Central memory CD8-positive, alpha-beta T cell (primary cell): ENCODE measurements at regions not wholly inside any gene's neighbourhood (a gene's known extent, or its start where the extent isn't known, plus 50 kb on each side); places are given as distances from the start of the nearest gene placed in this dataset.

Experiments
- ATAC-seq: fragments of 150-1000 bp; cut with Tn5 transposase; replicated peaks from 2 replicates; pipeline ENCODE4 v1.10.0; 2022; ENCODE audit warnings: mild to moderate bottlenecking, moderate FRiP score, moderate number of reproducible peaks; ENCODE audit not compliant: poor library complexity, severe bottlenecking; ENCODE audit errors: extremely low read depth
- DNase-seq, 2 donors: peaks; one replicate each; pipeline ENCODE4 v3.0.0; 2021; ENCODE audit warnings: low spot score in 2 of 2
- H3K27ac Mint-ChIP-seq: one replicate; pipeline ENCODE4 v1.8.0; 2022; ENCODE audit warnings: low read depth, mild to moderate bottlenecking, moderate library complexity, mixed read lengths
- H3K27me3 Mint-ChIP-seq: one replicate; pipeline ENCODE4 v1.8.0; 2022; ENCODE audit warnings: mixed read lengths
- H3K36me3 Mint-ChIP-seq: one replicate; pipeline ENCODE4 v1.8.0; 2022; ENCODE audit warnings: mild to moderate bottlenecking, moderate library complexity, mixed read lengths; ENCODE audit not compliant: insufficient read depth
- H3K4me1 Mint-ChIP-seq: one replicate; pipeline ENCODE4 v1.8.0; 2022; ENCODE audit warnings: mixed read lengths
- H3K4me3 Mint-ChIP-seq: one replicate; pipeline ENCODE4 v1.8.0; 2022; ENCODE audit warnings: mild to moderate bottlenecking, moderate library complexity, mixed read lengths
- H3K9me3 Mint-ChIP-seq: one replicate; pipeline ENCODE4 v1.8.0; 2022; ENCODE audit warnings: mixed read lengths

DNA sequence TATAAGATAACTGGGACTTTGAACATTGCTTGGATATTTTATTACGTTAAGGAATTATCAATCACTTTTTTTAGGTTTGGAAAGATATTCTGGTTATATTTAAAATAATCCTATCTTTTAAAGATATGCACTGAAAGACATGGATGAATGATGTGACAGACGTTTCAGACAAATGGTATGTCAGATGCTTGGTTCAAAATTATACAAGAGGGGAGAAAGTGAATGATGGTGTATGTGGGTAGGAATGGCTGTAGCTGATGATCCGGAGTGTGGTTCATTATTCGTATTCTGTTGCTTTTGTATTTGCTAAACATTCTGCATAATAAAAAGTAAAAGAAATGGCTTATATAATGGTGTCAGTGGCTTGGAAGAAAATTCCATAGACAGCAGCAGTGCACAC, 51.0 kb upstream of the SNRPB2 start:
- Mint-ChIP-seq H3K4me3 (no peak overlapping the region), H3K9me3 (no peaks in the 10 kb centered on the region), H3K36me3 (no peaks in the 10 kb centered on the region), H3K27ac (no peak overlapping the region), H3K4me1 (no peaks in the 10 kb centered on the region), H3K27me3 (peaks cover 7% of the 10 kb centered on the region)
- no peak for ATAC-seq
- no peak for DNase-seq

DNA sequence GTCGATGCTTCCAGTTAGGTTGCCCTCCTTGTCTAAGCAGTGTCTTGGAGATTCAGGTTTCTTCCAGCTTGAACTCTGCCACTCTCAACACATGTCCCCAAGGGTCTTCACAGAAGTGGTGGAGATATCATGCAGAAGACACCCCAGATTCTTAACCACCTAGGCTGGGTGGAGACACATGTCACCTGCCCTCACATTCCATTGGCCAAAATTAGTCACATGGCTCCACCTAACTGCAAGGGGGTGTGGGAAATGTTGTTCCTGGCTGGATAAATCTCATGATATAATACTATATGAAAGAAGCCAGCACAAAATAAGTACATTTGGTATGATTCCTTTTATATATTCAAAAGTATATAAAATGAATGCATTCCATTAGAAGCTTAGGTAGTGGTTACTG, 52.9 kb upstream of the SNRPB2 start:
- DNase-seq, result no peak

DNA sequence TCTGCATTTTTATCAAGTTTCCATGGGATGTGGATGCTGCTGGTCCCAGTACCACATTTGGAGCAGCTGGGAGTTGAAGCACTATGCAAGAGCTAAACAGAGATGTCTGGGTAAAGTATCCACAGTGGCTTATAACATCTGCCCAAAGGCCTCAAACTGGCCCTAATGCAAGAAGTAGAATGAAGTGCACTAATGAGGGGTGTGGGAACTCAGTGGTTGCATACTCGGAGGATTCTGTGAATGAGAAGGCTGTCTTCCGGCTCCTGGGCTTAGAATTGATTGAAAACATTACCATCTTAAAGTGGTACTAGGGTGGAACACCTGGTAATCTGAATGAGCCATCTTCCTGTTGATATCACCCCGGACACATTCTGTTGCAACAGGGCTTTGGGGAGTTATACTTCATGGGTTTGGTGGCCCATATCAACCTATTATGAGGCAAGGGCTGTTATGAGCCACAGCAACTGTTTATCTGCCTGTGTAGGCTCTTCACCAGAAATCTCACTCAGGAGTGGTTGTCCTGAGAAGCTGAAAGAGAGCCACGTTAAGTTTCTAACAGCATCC, 54.7 kb upstream of the SNRPB2 start:
- no peaks in the 10 kb centered on the region for H3K4me1 Mint-ChIP-seq
- H3K9me3 Mint-ChIP-seq, result no peaks in the 10 kb centered on the region
- no peak overlapping the region for H3K27ac Mint-ChIP-seq
- H3K36me3 Mint-ChIP-seq, result no peaks in the 10 kb centered on the region
- no peak for DNase-seq
- no peak for ATAC-seq
- H3K4me3 Mint-ChIP-seq, result no peak overlapping the region
- H3K27me3 Mint-ChIP-seq, result peaks cover 9% of the 10 kb centered on the region

More for the DNA sequence above, 52.9 kb upstream of the SNRPB2 start:
- H3K27me3 Mint-ChIP-seq, result peaks cover 7% of the 10 kb centered on the region
- H3K36me3 Mint-ChIP-seq, result no peaks in the 10 kb centered on the region
- H3K4me3 Mint-ChIP-seq, result no peak overlapping the region
- no peak for ATAC-seq
- H3K4me1 Mint-ChIP-seq, result no peaks in the 10 kb centered on the region
- H3K9me3 Mint-ChIP-seq, result no peaks in the 10 kb centered on the region
- no peak overlapping the region for H3K27ac Mint-ChIP-seq

DNA sequence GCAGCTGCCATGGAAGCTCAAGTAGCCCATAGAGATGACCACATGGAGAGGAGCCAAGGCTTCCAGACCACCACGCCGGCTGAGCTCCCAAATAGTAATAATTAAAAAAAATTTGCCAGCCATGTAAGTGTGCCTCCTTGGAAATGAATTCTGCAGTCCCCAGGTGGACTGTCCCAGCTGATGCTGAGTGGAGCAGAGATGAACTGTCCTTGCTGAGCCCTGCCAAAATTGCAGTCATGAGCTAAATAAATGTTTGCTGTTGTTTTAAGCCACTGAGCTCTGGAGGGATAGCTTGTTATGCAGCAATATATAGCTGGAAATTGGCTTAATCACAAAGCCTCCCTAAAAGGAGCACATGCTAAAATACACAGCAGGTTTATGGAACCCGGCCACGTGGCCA, 55.6 kb upstream of the SNRPB2 start:
- no peak for ATAC-seq
- Mint-ChIP-seq H3K4me1 (no peaks in the 10 kb centered on the region), H3K4me3 (no peak overlapping the region), H3K9me3 (peaks cover 5% of the 10 kb centered on the region), H3K27ac (no peak overlapping the region), H3K27me3 (peaks cover 17% of the 10 kb centered on the region), H3K36me3 (no peaks in the 10 kb centered on the region)
- no peak for DNase-seq

DNA sequence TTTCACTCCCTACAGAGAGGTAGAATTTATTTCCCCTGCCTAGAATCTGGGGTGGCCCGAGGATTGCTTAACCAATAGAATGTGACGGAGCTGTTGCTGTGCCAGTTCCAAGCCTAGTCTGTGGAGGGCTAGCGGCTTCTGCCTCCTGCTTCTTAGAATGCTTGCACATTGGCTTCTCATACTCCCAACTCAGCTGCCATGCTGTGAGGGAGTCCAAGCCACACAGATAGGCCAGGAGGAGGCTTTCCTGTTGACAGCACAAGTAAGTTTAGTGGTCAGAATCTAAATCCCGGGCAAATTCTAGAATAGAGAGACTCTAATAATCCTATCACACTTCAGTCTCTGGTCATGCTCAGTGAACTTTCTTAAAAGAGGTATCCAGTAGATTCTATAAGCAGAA, 57.5 kb upstream of the SNRPB2 start:
- Mint-ChIP-seq H3K36me3 (no peaks in the 10 kb centered on the region), H3K9me3 (peaks cover 5% of the 10 kb centered on the region), H3K27ac (no peak overlapping the region), H3K4me3 (no peak overlapping the region), H3K27me3 (peaks cover 15% of the 10 kb centered on the region), H3K4me1 (no peaks in the 10 kb centered on the region)
- DNase-seq, result no peak
- ATAC-seq, result no peak

DNA sequence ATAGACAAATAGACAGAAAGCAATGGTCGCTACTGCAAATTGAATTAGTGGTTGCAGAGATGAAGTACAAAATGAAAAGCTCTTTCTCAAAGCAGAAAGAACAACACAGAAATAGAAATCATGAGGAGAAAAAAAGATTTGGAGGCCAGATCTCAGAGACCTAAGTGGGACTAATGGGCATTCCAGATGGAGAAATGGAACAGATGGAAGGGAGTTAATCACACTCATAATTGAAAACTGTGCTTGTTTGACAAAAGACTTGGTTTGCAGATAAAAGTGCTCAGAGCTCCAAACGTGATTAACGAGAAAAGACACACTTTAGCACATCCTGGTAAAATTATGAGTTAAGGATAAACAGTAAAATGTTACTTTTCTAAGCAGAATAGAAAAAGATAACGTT, 58.1 kb upstream of the SNRPB2 start:
- H3K27ac Mint-ChIP-seq, result no peak overlapping the region
- no peaks in the 10 kb centered on the region for H3K4me1 Mint-ChIP-seq
- no peaks in the 10 kb centered on the region for H3K36me3 Mint-ChIP-seq
- ATAC-seq, result no peak
- peaks cover 15% of the 10 kb centered on the region for H3K27me3 Mint-ChIP-seq
- peaks cover 5% of the 10 kb centered on the region for H3K9me3 Mint-ChIP-seq
- H3K4me3 Mint-ChIP-seq, result no peak overlapping the region
- DNase-seq, result no peak

DNA sequence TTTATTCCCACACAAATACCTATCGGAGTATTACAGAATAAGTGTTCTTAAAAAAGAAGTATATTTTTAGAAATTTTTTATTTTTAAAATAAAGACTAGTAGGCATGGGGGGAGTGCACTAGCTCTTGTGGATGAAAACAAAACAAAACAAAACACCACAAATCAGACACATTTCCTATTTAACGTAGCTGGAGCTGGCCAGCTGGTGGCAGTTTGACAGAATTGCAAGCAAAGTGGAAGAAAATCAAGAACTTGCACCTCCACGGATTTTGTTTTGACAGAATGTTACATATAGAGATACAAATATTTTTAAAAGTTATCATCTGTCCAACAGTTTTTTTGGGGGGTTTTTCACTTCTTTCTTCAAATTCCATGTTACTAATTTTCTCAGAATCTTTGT, 63.6 kb upstream of the SNRPB2 start:
- Mint-ChIP-seq H3K27ac (no peak overlapping the region), H3K4me1 (no peaks in the 10 kb centered on the region), H3K27me3 (peaks cover 30% of the 10 kb centered on the region), H3K9me3 (peaks cover 5% of the 10 kb centered on the region), H3K36me3 (no peaks in the 10 kb centered on the region), H3K4me3 (no peak overlapping the region)
- DNase-seq (no peak), ATAC-seq (no peak)

DNA sequence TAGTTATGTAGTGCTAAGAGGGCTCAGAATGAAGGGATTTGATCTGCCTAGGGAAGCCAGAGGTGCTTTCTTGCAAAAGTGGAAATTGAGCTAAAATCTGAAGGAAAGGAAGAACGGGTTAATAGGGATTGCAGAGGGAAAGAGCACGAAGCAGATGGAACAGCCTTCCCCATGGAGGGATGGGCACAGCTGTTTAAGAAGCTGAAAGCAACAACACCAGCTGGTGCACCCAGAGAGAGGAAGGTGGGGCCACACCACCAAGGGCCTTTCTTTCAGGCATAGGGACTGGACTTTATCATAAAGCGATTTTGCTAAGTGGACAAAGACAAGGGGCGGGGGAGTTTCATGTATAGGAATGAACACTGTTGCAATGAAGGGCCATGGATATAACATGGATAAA, 65.8 kb upstream of the SNRPB2 start:
- no peaks in the 10 kb centered on the region for H3K4me1 Mint-ChIP-seq
- H3K36me3 Mint-ChIP-seq, result no peaks in the 10 kb centered on the region
- no peaks in the 10 kb centered on the region for H3K9me3 Mint-ChIP-seq
- ATAC-seq, result no peak
- no peak overlapping the region for H3K4me3 Mint-ChIP-seq
- no peak overlapping the region for H3K27ac Mint-ChIP-seq
- no peak for DNase-seq
- peaks cover 17% of the 10 kb centered on the region for H3K27me3 Mint-ChIP-seq

DNA sequence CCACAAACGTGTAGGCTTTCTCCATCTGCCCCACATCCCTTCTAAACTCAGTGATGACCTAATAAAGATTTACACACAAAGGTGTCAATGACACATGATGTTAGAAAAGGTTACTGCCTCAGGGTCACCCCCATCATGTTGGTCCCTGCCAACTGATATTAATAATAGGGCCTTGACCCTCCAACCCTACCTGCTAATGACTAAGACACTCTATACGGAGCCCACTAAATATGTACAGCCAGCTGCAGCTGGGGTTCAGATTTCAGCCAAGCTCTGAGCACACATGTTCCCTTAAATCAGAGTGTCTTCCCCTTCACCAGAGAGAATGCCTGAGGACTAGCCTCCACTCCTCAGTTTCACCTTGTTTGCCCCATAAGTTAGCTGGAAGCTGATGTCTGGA, 67.4 kb upstream of the SNRPB2 start:
- ATAC-seq, result no peak
- no peak for DNase-seq
- H3K36me3 Mint-ChIP-seq, result no peaks in the 10 kb centered on the region
- no peaks in the 10 kb centered on the region for H3K9me3 Mint-ChIP-seq
- H3K27me3 Mint-ChIP-seq, result peaks cover 30% of the 10 kb centered on the region
- no peaks in the 10 kb centered on the region for H3K4me1 Mint-ChIP-seq
- H3K27ac Mint-ChIP-seq, result no peak overlapping the region
- H3K4me3 Mint-ChIP-seq, result no peak overlapping the region

DNA sequence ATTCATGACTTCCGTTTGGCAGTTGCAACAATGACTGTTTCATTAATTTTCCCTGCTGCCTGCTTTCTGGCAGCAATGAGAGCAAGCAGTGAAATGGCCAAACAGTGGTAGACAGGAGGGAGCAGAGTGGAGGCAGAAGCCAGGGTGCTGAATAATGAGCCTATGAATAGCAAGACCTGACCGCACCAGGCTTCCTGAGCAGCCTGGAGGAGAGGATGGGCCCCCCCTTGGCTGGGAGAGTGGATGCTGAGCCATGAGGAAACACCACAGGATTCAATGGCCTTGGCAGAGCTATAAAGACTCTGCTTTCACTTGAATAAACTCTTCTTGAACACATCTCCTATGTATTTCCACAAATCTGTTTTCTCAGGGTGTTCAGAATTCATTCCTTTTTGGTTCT, 68.1 kb upstream of the SNRPB2 start:
- no peak overlapping the region for H3K4me3 Mint-ChIP-seq
- no peaks in the 10 kb centered on the region for H3K36me3 Mint-ChIP-seq

DNA sequence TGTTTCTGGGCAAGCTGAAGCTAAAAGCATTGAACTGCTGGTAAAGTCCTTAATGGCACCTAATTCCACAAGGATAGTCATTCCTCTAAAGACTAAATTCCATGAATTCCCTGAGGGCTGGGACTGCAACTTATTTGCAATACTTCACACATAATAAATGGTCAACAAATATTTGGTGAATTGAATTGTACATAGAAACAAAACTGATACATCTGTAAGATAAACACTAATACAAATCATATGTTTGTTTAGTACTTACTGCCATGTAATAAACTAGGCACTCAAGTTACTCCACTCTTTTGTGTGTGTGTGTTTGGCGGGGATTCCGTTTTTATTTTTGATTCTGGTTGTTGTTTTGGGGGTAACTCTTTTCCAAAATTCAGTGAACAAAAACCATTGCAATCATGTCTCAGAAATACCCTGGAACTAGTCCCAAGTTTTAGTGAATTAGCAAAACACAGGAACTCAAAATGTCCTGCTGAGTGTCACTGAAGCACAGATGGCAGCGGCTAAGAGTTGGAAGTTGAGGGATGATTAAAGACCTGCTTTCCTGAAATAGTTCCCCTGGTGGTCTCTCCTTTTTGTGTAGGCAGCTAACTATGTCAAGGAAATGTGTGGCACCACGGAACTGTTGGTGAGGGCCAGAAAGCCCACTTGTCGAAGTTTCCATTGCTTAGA, 74.8 kb upstream of the SNRPB2 start:
- DNase-seq, result no peak
- ATAC-seq, result no peak
- Mint-ChIP-seq H3K36me3 (no peaks in the 10 kb centered on the region), H3K4me3 (no peak overlapping the region), H3K4me1 (no peaks in the 10 kb centered on the region), H3K27me3 (peaks cover 57% of the 10 kb centered on the region), H3K27ac (no peak overlapping the region), H3K9me3 (no peaks in the 10 kb centered on the region)

More for the DNA sequence above, 68.1 kb upstream of the SNRPB2 start:
- no peak for ATAC-seq
- Mint-ChIP-seq H3K27me3 (peaks cover 37% of the 10 kb centered on the region), H3K27ac (no peak overlapping the region), H3K9me3 (no peaks in the 10 kb centered on the region), H3K4me1 (no peaks in the 10 kb centered on the region)
- no peak for DNase-seq

DNA sequence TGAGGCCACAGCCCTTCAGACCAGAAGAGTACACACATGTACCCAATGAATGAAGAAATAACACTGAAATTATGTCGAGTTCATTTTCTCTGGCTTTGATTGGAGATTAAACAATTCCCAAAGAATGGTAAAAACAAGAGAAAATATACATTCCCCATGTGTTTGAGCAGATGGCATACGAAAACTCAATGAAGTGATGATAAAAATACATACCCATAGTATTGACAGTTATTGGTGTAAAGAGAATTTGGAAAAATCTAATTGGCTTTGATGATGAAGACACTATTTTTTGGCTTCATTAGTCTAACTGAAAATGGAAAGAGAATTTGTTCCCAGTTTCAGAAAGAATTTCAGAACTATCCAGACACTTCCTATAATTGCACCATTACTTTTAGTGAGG, 76.6 kb upstream of the SNRPB2 start:
- Mint-ChIP-seq H3K27ac (no peak overlapping the region), H3K4me1 (no peaks in the 10 kb centered on the region), H3K36me3 (no peaks in the 10 kb centered on the region), H3K4me3 (no peak overlapping the region), H3K27me3 (peaks cover 62% of the 10 kb centered on the region), H3K9me3 (no peaks in the 10 kb centered on the region)
- DNase-seq, result no peak
- ATAC-seq, result no peak

DNA sequence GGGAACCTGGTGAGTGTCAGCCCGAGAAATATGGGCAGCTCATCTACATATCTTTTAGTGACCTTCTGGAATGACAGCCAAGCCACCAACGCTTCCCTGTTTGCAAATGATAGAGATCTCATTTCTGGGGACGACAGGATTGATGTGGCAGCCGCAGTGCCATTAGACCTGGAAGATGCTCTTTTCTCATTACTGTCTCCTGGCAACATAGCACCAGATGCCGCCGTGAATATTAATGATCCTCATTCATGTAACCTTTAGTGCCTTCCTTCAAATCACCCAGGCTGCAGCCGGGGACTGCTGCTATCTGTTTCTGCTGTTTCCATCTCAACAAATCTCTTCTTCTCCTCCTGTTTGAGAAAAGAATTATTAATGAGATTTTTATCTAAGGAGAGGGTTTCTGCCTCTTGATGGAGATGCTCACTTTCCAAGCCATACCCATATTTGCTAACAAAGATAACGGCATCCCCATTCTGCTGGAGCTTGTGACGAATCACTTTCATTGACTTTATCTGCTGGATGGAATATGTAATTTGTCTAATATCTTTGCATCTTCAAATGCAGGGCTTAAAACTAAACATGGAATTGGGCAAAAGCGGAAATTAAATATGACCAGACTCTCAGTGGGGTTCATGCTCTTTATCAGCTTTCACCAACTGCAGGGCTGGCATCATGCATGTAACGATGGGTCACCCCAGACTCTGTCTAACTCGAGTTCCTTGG, 74.8 kb upstream of the KIF16B start:
- no peak overlapping the region for H3K27ac Mint-ChIP-seq
- no peak for ATAC-seq
- H3K9me3 Mint-ChIP-seq, result no peaks in the 10 kb centered on the region
- no peak overlapping the region for H3K4me3 Mint-ChIP-seq
- H3K27me3 Mint-ChIP-seq, result peaks cover 46% of the 10 kb centered on the region
- no peaks in the 10 kb centered on the region for H3K36me3 Mint-ChIP-seq
- H3K4me1 Mint-ChIP-seq, result no peaks in the 10 kb centered on the region
- DNase-seq, result no peak
